Right forelimb (tissue), 1 donor: ENCODE measurements at regions not wholly inside any gene's neighbourhood (a gene's known extent, or its start where the extent isn't known, plus 50 kb on each side); places are given as distances from the start of the nearest gene placed in this dataset.
A peak's percentile ranks its signal among the peaks of the same experiment; 100 is the strongest.

Source experiments
- DNase-seq: peaks from one replicate; pipeline ENCODE4 v3.0.0-alpha.2; 2018

- no peak for DNase-seq
These were observed 133.6 kb downstream of the NXPE2 start for GRCh38 chr11:114811971-114812370.

GRCh38 chr11:114812733-114813132 is 134.4 kb downstream of the NXPE2 start:
- no peak for DNase-seq

GRCh38 chr11:114813189-114813718 is 134.9 kb downstream of the NXPE2 start:
- no peak for DNase-seq

- DNase-seq, result no peak
These were observed 136.8 kb downstream of the NXPE2 start for GRCh38 chr11:114815176-114815575.

- no peak for DNase-seq
These were observed 137.4 kb downstream of the NXPE2 start for GRCh38 chr11:114815761-114816160.

GRCh38 chr11:114816791-114817190 is 138.5 kb downstream of the NXPE2 start:
- DNase-seq, result no peak

GRCh38 chr11:114818382-114818781 is 140.1 kb downstream of the NXPE2 start:
- DNase-seq, result no peak

GRCh38 chr11:114819028-114819427 is 140.7 kb downstream of the NXPE2 start:
- no peak for DNase-seq

- DNase-seq, result no peak
These were observed 142.3 kb downstream of the NXPE2 start for GRCh38 chr11:114820621-114821020.

GRCh38 chr11:114821621-114822412 is 143.5 kb downstream of the NXPE2 start:
- DNase-seq, result no peak

GRCh38 chr11:114826910-114827442 is 148.6 kb downstream of the NXPE2 start:
- DNase-seq, result no peak

GRCh38 chr11:114827736-114828135 is 149.4 kb downstream of the NXPE2 start:
- no peak for DNase-seq

GRCh38 chr11:114832532-114833125 is 154.3 kb downstream of the NXPE2 start:
- no peak for DNase-seq

GRCh38 chr11:114836161-114836560 is 157.8 kb downstream of the NXPE2 start:
- DNase-seq, result no peak

- DNase-seq, result no peak
These were observed 166.6 kb downstream of the NXPE2 start for GRCh38 chr11:114844896-114845295.

GRCh38 chr11:114845766-114846415 is 167.6 kb downstream of the NXPE2 start:
- no peak for DNase-seq

- peak; percentile 66 for DNase-seq
These were observed 168.1 kb downstream of the NXPE2 start for GRCh38 chr11:114846416-114846791.

- no peak for DNase-seq
These were observed 169.1 kb downstream of the NXPE2 start for GRCh38 chr11:114847306-114847975.

GRCh38 chr11:114848027-114848426 is 169.7 kb downstream of the NXPE2 start:
- no peak for DNase-seq

GRCh38 chr11:114857281-114857680 is 179.0 kb downstream of the NXPE2 start:
- no peak for DNase-seq

GRCh38 chr11:114864896-114865295 is 186.6 kb downstream of the NXPE2 start:
- no peak for DNase-seq

GRCh38 chr11:114876234-114876633 is 197.9 kb downstream of the NXPE2 start:
- no peak for DNase-seq

GRCh38 chr11:114877976-114878375 is 199.6 kb downstream of the NXPE2 start:
- no peak for DNase-seq
